ENCODE measurements at regions not wholly inside any gene's neighbourhood (a gene's known extent, or its start where the extent isn't known, plus 50 kb on each side); places are given as distances from the start of the nearest gene placed in this dataset.

DNA sequence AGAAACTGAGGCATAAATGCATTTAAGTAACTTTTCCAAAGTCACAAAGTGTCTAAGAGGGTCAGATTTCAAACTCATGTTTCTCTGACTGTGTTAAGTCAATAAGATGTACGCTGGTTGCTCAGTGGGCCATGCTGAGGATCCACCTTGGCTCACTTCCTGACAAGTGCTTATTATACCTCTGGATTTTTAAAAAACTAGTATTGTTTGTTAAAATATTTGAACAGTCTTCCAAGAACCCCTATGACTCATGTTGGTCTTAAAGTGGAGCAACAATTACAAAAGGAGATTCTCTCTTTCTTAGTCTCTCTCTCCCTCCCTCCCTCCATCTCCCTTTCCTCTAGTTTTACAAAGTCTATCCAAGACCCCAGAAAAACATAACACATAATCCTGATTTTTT is 1050.2 kb downstream of the AGBL1 start:
- no peak for DNase-seq

GRCh38 chr15:87123676-87124382 is 1044.2 kb downstream of the AGBL1 start:
- DNase-seq: no peak

DNA sequence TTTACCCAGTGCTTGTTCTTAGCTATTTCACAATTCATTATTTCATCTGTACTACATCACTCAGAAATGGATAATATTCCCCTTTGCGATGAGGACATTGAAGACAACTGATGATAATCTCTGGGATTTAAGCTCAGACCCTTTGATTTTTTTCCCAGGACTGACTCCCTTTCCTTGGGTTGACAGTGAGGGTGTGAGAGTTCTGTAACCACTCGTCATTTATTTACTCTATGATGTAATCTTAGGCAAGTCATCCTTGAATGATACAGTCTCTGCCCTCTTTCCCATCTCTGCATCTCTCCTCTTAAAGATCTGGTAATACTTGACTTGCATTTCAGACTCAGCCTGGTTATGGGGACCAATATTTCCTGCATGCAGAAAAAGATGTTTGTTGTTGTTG is 1041.7 kb downstream of the AGBL1 start:
- DNase-seq: no peak

DNA sequence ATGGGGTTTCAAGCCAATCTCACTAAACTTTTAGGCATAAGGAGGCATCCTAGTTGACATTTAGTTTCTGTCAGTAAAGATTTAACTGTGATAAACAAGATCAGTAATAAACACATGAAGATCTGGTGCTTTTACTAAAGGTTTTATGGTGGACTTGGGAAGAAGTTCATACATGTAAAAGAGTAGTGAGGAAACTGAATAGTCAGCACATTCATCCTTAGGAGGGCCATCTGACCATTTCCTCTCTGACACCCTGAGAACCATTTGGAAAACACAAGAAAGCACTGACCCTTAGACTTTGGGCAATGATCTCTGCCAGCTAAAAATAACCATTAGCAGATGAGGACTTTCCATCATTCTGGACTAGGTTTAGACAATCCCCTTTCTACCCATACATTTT is 1040.9 kb downstream of the AGBL1 start:
- no peak for DNase-seq

GRCh38 chr15:87118846-87119245 is 1039.2 kb downstream of the AGBL1 start:
- no peak for DNase-seq

- no peak for DNase-seq
Observed at GRCh38 chr15:87118435-87118834, 1038.8 kb downstream of the AGBL1 start.

GRCh38 chr15:87115795-87116194 is 1036.1 kb downstream of the AGBL1 start:
- DNase-seq: no peak

- DNase-seq: no peak
Observed at GRCh38 chr15:87099916-87100315, 1020.2 kb downstream of the AGBL1 start.

- no peak for DNase-seq
Observed at GRCh38 chr15:87089551-87089950, 1009.9 kb downstream of the AGBL1 start.

- no peak for DNase-seq
Observed at GRCh38 chr15:87083201-87083600, 1003.5 kb downstream of the AGBL1 start.

- DNase-seq: no peak
Observed at GRCh38 chr15:87082581-87082980, 1002.9 kb downstream of the AGBL1 start.

DNA sequence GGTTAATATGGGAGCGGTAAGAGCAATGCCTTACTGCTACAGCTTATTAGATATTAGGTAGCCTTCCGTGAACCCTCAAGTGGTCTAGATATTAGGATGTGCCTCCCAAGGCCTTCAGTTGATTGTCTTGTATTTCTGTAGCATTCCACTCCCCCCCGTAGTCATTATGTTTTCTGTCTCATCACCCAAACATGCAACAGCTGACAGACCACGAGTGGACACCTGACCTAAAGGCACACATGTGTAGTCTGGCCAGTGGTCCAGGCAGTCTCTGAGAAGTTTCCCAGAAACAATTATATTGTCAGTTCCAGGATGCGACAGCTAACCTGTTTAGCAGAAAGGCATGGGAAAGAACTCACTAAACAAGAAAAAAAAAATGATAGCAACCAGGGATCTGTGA is 1000.9 kb downstream of the AGBL1 start:
- no peak for DNase-seq
